B cell (primary cell): ENCODE measurements at regions not wholly inside any gene's neighbourhood (a gene's known extent, or its start where the extent isn't known, plus 50 kb on each side); places are given as distances from the start of the nearest gene placed in this dataset.

ENCODE experiments used
- ATAC-seq: fragments of 200-7000 bp; cut with Tn5 transposase; one replicate; pipeline ENCODE4 v1.10.0; 2021; ENCODE audit warnings: low read depth, mild to moderate bottlenecking, moderate number of reproducible peaks, moderate library complexity
- CTCF ChIA-PET: fragments of 350-600 bp; sonication (Branson Sonifier 250); formaldehyde crosslinking; loops from one replicate; lab custom pipeline; 2021; ENCODE audit warnings: antibody characterized with exemption, inconsistent platforms; lab: Charles Lee
- POLR2A ChIA-PET: fragments of 350-600 bp; sonication (Branson Sonifier 250); formaldehyde crosslinking; loops from one replicate; lab custom pipeline; 2021; ENCODE audit warnings: antibody characterized with exemption; lab: Charles Lee
- DNase-seq: peaks from one replicate; pipeline ENCODE4 v3.0.0; 2013
- H2AFZ ChIP-seq: 2 replicates; pipeline ENCODE4 v1.6.1; 2012; ENCODE audit warnings: mild to moderate bottlenecking, low read depth, low read length; ENCODE audit not compliant: insufficient read depth, poor library complexity, severe bottlenecking
- H3K27ac ChIP-seq, 2 donors: 1 replicate in 1 of 2; 2 replicates in 1 of 2; pipeline ENCODE4 v1.5.1; 2012 to 2013; ENCODE audit warnings: low read length in 2 of 2, mild to moderate bottlenecking in 2 of 2, moderate library complexity in 1 of 2
- H3K27me3 ChIP-seq, 4 experiments: fragments of 200-600 bp in 1 of 4; sonication (generic) in 1 of 4; replicated peaks in 1 of 4; 1 replicate in 2 of 4; 2 replicates in 2 of 4; pipeline versions ENCODE4 v1.6.1 to v1.7.0; 2013 to 2016; ENCODE audit warnings: low read length in 3 of 4, mild to moderate bottlenecking in 2 of 4, mixed read lengths in 1 of 4, moderate library complexity in 1 of 4; ENCODE audit not compliant: insufficient read depth in 4 of 4, control insufficient read depth in 3 of 4; ENCODE audit errors: control extremely low read depth in 1 of 4
- H3K36me3 ChIP-seq, 2 experiments: replicated peaks in 1 of 2; 1 replicate in 1 of 2; 2 replicates in 1 of 2; pipeline versions ENCODE4 v1.6.1 to v1.7.1; 2013; ENCODE audit warnings: low read length in 1 of 2; ENCODE audit not compliant: insufficient read depth in 2 of 2, control insufficient read depth in 1 of 2; ENCODE audit errors: control extremely low read depth in 1 of 2, extremely low read depth in 1 of 2
- H3K4me1 ChIP-seq, 2 donors: fragments of 200-600 bp in 1 of 2; sonication (generic) in 1 of 2; 1 replicate in 1 of 2; 2 replicates in 1 of 2; pipeline versions ENCODE4 v1.5.1 to v1.6.1; 2013 to 2017; ENCODE audit warnings: low read length in 2 of 2; ENCODE audit not compliant: control insufficient read depth in 2 of 2, insufficient read depth in 2 of 2
- H3K4me2 ChIP-seq: replicated peaks from 2 replicates; pipeline ENCODE3; 2012; ENCODE audit warnings: mild to moderate bottlenecking, low read depth, low read length; ENCODE audit not compliant: poor library complexity, severe bottlenecking
- H3K4me3 ChIP-seq, 5 experiments: fragments of 200-600 bp in 1 of 5; sonication (generic) in 1 of 5; 1 replicate in 3 of 5; 2 replicates in 2 of 5; pipeline versions ENCODE4 v1.5.1 to v1.7.0; 2011 to 2016; ENCODE audit warnings: low read length in 4 of 5, mild to moderate bottlenecking in 4 of 5, low read depth in 2 of 5, control low read depth in 1 of 5, moderate library complexity in 1 of 5; ENCODE audit not compliant: insufficient read depth in 1 of 5; ENCODE audit errors: control extremely low read depth in 1 of 5, extremely low read depth in 1 of 5
- H3K79me2 ChIP-seq: fragments of 200-600 bp; sonication (generic); one replicate; pipeline ENCODE4 v1.6.0; 2016; ENCODE audit warnings: low read length; ENCODE audit not compliant: control insufficient read depth, insufficient read depth
- H3K9ac ChIP-seq: fragments of 200-600 bp; sonication (generic); 2 replicates; pipeline ENCODE4 v1.6.1; 2017; ENCODE audit warnings: mild to moderate bottlenecking, low read length, moderate library complexity
- H3K9me3 ChIP-seq, 3 donors: one replicate each; pipeline versions ENCODE4 v1.6.1 to v1.7.1; 2013; ENCODE audit warnings: low read length in 2 of 3; ENCODE audit not compliant: control insufficient read depth in 2 of 3, insufficient read depth in 1 of 3; ENCODE audit errors: control extremely low read depth in 1 of 3
- H4K20me1 ChIP-seq: 2 replicates; pipeline ENCODE4 v1.6.0; 2012; ENCODE audit warnings: mild to moderate bottlenecking, low read length; ENCODE audit not compliant: insufficient read depth, control insufficient read depth, poor library complexity, severe bottlenecking
- H3K27ac Mint-ChIP-seq: one replicate; pipeline ENCODE4 v1.8.0; 2021; ENCODE audit warnings: mixed read lengths
- H3K27me3 Mint-ChIP-seq: one replicate; pipeline ENCODE4 v1.8.0; 2021; ENCODE audit warnings: mixed read lengths
- H3K4me1 Mint-ChIP-seq: one replicate; pipeline ENCODE4 v1.8.0; 2021; ENCODE audit warnings: mixed read lengths
- H3K4me3 Mint-ChIP-seq: one replicate; pipeline ENCODE4 v1.8.0; 2021; ENCODE audit warnings: mixed read lengths
- H3K9me3 Mint-ChIP-seq: one replicate; pipeline ENCODE4 v1.8.0; 2022; ENCODE audit warnings: mixed read lengths; ENCODE audit not compliant: insufficient read depth
- EZH2 ChIP-seq: IDR thresholded peaks from 2 replicates; pipeline ENCODE4 v1.6.1; 2012; ENCODE audit warnings: borderline replicate concordance, low read depth, mild to moderate bottlenecking, moderate library complexity, low read length; ENCODE audit not compliant: insufficient read depth, poor library complexity, severe bottlenecking
- WGBS: methylation state at CpG from one replicate; pipeline ENCODE4 v1.1.5; 2013; ENCODE audit warnings: missing lambda C conversion rate; ENCODE audit not compliant: insufficient coverage; 5-methylcytosine and 5-hydroxymethylcytosine counted together
- intact Hi-C: fragments of 100-400 bp; cut with micrococcal nuclease; formaldehyde crosslinking; loops from one replicate; pipeline ENCODE4 v1.10.0; 2022
- TF ChIP-seq, protein P1 (sequence below): fragments of 200-600 bp; IDR thresholded peaks from one replicate; pipeline ENCODE4 v1.8.0; 2022; ENCODE audit warnings: antibody characterized with exemption, mild to moderate bottlenecking

DNA sequence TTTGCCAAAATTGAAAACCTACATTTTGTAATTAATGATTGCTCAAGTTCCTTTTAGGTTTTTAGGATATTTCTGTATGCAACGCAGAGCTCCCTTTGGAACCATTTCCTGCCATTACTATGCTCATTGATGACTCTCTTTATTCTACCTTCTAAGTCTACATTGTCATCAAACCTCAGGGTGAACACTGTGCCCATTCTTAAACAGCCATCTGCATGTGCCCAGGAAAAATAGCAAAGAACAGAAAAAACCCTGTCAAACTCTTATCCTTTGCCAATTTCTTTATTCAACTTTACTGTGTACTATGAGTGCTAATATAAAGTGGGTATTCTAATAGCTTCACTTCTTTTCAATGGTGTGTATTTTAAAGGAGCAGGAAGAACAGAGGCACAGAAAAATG, 1455.9 kb downstream of the ADGRL3 start:
- Histone ChIP-seq H3K9ac (no peak overlapping the region), H3K79me2 (no peaks in the 10 kb centered on the region), H3K4me1 (no peaks in the 10 kb centered on the region), H3K4me2 (no peak overlapping the region), H2AFZ (no peak overlapping the region), H3K9me3 (peaks cover 0 to 4% (median 0%) of the 10 kb centered on the region in 3 donors), H3K27ac (no peak overlapping the region), H3K4me3 (no peak overlapping the region), H3K27me3 (no peaks in the 10 kb centered on the region), H4K20me1 (no peaks in the 10 kb centered on the region), H3K36me3 (no peaks in the 10 kb centered on the region)
- no peak overlapping the region for H3K27ac Mint-ChIP-seq
- no peak for TF ChIP-seq EZH2
- TF ChIP-seq, protein P1, sequence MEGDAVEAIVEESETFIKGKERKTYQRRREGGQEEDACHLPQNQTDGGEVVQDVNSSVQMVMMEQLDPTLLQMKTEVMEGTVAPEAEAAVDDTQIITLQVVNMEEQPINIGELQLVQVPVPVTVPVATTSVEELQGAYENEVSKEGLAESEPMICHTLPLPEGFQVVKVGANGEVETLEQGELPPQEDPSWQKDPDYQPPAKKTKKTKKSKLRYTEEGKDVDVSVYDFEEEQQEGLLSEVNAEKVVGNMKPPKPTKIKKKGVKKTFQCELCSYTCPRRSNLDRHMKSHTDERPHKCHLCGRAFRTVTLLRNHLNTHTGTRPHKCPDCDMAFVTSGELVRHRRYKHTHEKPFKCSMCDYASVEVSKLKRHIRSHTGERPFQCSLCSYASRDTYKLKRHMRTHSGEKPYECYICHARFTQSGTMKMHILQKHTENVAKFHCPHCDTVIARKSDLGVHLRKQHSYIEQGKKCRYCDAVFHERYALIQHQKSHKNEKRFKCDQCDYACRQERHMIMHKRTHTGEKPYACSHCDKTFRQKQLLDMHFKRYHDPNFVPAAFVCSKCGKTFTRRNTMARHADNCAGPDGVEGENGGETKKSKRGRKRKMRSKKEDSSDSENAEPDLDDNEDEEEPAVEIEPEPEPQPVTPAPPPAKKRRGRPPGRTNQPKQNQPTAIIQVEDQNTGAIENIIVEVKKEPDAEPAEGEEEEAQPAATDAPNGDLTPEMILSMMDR, result no peak
- no peak for ATAC-seq
- no peaks in the 10 kb centered on the region for H3K4me1 Mint-ChIP-seq
- no peak overlapping the region for H3K4me3 Mint-ChIP-seq
- H3K9me3 Mint-ChIP-seq, result no peaks in the 10 kb centered on the region
- CTCF ChIA-PET, result no interaction called here
- 100% methylated on average over 1 of the region's 1 CpG for whole genome bisulfite sequencing
- intact Hi-C loops, result no loop called here
- no peak for DNase-seq
- POLR2A ChIA-PET, result no interaction called here
- no peaks in the 10 kb centered on the region for H3K27me3 Mint-ChIP-seq

DNA sequence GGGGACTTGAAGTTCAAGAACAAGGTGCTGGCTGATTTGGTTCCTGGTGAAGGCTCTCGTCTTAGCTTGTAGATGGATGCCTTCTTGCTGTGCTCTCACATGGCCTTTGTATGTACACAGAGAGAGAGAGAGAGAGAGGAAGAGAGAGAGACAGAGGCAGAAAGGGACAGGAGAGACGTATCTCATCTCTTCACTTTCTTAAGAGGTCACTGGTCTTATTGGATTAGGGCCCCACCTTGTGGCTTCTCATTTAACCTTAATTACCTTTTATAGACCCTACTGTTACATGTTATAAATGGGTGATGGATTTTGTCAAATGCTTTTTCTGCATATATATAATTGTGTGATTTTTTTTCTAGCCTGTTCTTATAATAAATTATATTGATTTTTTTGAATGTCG, 1444.2 kb downstream of the ADGRL3 start:
- Mint-ChIP-seq H3K9me3 (no peaks in the 10 kb centered on the region), H3K27ac (no peak overlapping the region), H3K4me1 (no peaks in the 10 kb centered on the region), H3K4me3 (no peak overlapping the region), H3K27me3 (no peaks in the 10 kb centered on the region)
- Histone ChIP-seq H3K4me2 (no peak overlapping the region), H3K9me3 (no peaks in the 10 kb centered on the region), H3K36me3 (no peaks in the 10 kb centered on the region), H3K9ac (no peak overlapping the region), H3K27me3 (no peaks in the 10 kb centered on the region), H3K4me1 (no peaks in the 10 kb centered on the region), H2AFZ (no peak overlapping the region), H4K20me1 (no peaks in the 10 kb centered on the region), H3K27ac (no peak overlapping the region), H3K79me2 (no peaks in the 10 kb centered on the region), H3K4me3 (no peak overlapping the region)
- TF ChIP-seq, protein P1, result no peak
- no peak for TF ChIP-seq EZH2
- ChIA-PET POLR2A (no interaction called here), CTCF (no interaction called here)
- 63% methylated on average over 1 of the region's 3 CpGs for WGBS
- DNase-seq (no peak), ATAC-seq (no peak)
- intact Hi-C loops, result no loop called here
